UCSD-AML1 (cell line): ENCODE measurements at regions not wholly inside any gene's neighbourhood (a gene's known extent, or its start where the extent isn't known, plus 50 kb on each side); places are given as distances from the start of the nearest gene placed in this dataset.
"Not testable (repeated sequence)": the region's sequence is repeated elsewhere in the genome, so short reads cannot be mapped to it uniquely, and the experiment has no call there.

Source experiments
- DNase-seq: peaks from one replicate; lab custom pipeline; 2025; ENCODE audit not compliant: unreplicated experiment; lab: John Stamatoyannopoulos, UW

GRCh38 chr10:28986117-28986792, 302.6 kb upstream of the LYZL1 start:
- no peak for DNase-seq

DNA sequence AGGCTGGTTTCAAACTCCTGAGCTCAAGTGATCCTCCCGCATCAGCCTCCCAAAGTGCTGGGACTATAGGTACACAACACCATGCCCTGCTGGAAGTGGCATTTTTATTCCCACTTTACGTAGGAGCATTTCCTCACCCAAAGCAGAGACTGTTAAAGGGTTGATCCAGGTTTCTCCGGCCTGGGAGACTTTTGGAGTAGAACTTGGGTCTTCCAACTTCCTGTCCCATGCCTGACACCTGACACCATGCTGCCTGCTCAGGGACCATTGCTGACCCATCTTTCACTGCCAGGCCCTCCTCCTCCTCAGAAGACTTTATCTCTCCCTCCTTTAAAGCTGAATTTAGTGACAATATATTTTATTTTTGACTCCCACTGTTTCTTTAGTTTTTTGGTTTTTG, 302.0 kb upstream of the LYZL1 start:
- DNase-seq: no peak

DNA sequence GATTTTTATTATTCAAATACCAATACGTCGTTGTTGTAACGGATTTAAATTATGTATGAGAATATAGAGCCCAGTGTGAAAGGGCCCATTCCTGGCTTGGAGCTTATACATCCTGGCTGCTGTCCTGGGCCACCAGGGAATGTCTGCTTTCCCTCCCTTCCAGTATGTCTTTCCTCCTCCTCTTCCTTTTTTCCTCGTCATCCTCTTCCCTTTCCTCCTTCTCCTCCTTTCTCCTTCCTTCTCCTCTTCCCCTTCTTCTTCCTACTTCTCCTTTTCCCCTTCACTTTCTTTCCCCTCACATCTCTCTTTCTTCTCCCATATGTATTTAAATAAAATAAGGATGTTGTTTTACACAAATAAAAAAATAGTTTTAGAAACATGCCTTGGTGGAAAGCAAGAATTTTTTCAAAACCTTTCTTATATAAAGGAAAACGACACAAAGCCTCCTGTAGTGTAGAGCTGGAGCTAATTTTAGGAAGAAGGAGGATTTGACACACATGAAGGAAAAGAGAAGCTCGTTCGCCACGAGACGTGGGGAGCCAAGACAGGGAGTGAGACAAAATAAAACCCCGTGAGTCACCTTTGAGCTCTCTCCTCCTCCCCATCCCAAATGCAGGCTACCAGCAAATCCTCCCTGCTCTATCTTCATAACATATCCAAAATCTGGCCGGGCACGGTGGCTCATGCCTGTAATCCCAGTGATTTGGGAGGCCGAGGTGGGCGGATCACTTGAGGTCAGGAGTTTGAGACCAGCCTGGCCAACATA, 301.1 kb upstream of the LYZL1 start:
- DNase-seq: no peak

- DNase-seq: no peak
Measured at GRCh38 chr10:28988980-28989379, 299.9 kb upstream of the LYZL1 start.

DNA sequence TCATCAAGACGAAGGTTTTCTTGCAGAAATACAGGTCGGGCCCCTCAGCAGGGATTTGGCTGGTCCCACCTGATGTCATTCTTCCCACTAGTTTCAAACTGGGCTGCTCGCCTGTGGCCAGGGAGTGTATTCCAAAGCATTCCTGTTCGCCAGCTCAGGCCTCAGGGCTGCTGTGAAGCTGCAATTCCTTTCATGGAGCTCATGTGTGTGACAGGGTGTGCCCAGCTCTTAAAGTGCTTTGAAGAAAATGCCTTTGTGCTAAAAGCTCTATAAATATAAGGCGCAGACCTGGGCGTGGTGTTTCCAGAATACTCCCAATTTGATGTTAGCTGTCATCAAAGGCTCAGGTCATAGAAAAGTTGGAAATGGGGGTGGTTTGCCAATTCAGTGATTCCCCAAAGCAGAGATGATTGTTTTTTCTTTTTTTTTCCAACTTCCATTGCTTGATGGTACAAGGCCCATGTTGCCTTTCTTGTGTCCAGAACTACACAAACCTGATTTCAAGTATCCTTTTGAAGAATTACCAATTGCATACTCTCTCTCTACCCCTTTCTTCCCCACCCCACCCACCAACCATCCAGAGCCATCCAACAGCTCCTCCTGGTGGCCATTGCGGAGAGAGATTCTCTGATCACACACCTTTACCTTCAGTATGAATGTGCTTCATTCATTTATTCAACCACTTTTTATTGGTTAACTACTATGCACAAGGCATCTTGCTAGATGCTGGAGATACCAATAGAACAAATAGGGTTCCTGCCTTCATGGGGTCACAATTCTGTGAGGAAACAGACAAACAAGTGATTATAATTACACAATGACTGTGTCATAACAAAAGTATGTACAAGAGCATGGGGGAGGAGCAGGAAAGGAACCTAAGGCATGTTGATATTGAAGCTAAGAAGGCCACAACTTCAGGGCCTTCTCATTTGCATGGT, 297.3 kb upstream of the LYZL1 start:
- peak; percentile 46 for DNase-seq

GRCh38 chr10:28993056-28993455, 295.8 kb upstream of the LYZL1 start:
- no peak for DNase-seq

DNA sequence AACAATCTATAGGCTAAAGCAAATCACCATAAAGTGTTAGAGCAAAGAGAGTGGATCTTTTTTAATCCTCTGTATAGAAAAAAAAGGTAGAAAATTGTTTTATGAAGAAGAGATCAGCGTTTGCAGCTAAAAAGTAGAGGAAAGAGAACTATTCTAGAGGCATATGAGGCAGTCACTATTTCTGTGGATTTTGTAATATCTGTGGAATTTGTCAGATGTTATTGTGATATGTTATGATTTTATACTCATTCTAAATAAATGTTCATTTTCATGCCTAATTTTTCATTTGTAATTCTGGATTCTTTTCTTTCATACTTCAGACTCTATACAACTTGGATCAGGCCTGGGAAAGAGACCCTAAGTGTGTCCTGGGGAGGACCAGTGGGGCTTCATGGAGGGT, 295.0 kb upstream of the LYZL1 start:
- no peak for DNase-seq

GRCh38 chr10:28994802-28995201, 294.1 kb upstream of the LYZL1 start:
- not testable (repeated sequence) for DNase-seq

DNA sequence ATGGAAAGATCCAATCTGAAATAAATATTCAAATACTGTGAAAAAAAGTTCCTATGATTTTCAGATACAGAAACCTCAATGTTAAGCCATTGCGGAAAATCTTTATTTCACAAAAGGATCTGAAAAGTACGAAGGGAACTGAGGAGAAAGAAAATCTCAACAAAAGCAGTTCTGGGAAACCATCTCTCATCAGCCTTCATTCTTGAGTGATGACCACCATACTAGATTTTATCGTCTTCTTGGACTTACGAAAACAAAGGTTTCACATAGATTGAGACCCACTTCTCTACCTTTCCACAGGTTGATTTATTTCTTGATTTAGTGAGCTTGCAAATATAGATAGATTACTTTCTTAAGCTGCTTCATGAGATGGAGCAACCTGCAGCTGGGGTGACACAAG, 293.4 kb upstream of the LYZL1 start:
- no peak for DNase-seq

- DNase-seq: no peak
Measured at GRCh38 chr10:28996345-28996744, 292.5 kb upstream of the LYZL1 start.

DNA sequence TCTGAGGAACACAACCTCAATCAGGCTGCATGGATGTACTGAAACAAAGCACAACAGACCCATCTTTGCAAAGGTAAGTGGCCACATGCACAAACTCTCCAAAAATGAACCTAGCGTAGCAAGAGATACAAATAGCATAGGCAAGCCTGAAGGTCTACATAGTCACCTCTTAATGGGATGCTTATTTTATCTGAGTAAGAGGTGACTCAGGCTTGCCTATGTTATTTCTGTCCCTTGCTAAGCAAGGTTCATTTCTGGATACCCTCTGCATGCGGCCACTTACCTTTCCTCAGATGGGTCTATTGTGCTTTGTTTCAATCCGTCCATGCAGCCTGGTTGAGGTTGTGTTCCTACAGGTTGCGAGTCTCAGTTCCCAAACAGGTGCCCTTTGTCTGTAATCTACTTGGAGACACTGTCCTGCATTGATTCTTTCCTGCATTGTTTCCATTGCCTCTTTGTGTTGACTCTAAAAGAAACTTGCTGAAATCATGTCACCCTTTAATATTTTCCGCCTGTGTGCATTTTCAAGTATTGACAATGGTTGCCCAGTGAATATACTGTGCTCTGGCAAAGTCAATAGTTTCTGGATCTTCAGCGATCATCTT, 291.8 kb upstream of the LYZL1 start:
- DNase-seq: no peak

DNA sequence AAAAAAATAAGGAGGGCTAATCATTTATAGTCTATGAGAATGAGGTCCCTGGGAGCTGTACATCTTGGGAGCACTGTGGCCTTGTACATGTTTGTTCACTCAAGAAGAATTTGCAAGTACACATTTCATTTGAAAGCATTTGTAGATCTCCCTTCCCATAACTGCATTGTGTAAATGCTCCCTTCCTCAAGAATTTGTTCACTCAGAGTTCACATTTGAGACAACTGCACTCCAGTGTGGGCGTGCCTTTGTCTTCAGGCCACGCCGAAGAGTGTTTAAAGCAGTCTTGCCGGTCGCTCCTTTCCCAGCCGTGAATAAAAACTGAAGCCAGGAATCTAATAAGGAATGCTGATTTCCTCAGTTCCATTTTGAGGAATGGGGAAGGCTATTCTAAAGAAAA, 291.1 kb upstream of the LYZL1 start:
- DNase-seq: no peak

DNA sequence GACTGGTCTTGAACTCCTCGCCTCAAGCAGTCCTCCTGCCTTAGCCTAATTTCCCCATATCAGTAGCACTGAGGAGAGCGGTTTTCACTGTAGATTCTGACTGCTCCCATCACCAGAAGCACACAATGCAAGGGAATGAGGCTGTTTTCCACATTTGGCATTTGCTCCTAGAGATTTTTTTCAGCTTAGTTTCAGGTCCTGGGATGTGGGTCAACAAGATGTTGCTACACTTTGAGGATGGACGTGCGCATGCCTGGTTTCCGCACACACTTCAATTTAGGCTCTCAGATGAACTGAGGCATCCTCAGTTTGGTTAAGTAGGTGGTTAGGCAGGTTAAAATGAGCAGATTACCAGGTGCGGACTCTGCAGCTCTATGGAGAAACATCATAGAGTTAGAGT, 287.1 kb upstream of the LYZL1 start:
- DNase-seq: no peak

DNA sequence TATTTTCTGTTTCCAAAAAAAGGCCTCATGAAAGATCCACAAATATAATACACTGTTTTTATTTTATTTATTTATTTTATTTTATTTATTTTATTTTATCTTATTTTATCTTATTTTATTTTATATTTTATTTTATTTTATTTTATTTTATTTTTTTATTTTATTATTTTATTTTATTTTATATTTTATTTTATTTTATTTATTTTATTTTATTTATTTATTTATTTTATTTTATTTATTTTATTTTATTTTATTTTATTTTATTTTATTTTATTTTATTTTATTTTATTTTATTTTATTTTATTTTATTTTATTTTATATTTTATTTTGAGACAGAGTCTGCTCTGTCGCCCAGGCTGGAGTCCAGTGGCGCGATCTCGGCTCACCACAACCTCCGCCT, 285.9 kb upstream of the LYZL1 start:
- DNase-seq: not testable (repeated sequence)

- DNase-seq: no peak
Measured at GRCh38 chr10:29005988-29006387, 282.9 kb upstream of the LYZL1 start.

DNA sequence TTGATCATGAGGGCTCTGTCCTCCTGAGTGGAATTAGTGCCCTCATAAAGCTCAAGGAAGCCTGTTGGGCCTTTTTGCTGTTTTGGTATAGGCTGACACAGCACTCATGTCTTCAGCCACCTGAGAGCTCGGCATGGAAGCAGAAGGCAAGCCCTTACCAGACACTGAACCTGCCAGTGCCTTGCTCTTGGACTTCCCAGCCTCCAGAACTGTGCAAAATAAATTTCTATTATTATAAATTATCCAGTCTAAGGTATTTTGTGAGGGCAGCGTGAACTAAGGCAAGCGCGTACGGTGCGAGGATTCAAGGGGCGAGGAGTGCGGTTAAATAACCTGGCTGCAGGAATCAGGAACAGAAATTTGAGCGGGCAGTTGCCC, 281.5 kb upstream of the LYZL1 start:
- no peak for DNase-seq

GRCh38 chr10:29007748-29008610, 280.9 kb upstream of the LYZL1 start:
- DNase-seq: no peak

DNA sequence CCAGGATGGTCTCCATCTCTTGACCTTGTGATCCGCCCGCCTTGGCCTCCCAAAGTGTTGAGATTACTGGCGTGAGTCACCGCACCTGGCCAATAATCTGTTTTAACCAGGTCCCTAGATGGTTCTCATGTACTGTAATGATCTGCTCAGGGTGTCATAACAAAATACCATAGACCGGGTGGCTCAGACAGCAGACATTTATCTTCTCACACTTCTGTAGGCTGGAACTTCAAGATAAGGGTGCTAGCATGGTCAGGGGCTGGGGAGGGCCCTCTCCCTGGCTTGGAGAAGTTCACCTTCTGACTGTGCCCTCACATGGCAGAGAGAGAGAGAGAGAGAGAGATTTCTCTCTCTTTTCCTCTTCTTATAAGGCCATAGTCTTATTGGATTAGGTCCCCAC, 279.4 kb upstream of the LYZL1 start:
- DNase-seq: no peak

GRCh38 chr10:29011516-29011915, 277.4 kb upstream of the LYZL1 start:
- no peak for DNase-seq

DNA sequence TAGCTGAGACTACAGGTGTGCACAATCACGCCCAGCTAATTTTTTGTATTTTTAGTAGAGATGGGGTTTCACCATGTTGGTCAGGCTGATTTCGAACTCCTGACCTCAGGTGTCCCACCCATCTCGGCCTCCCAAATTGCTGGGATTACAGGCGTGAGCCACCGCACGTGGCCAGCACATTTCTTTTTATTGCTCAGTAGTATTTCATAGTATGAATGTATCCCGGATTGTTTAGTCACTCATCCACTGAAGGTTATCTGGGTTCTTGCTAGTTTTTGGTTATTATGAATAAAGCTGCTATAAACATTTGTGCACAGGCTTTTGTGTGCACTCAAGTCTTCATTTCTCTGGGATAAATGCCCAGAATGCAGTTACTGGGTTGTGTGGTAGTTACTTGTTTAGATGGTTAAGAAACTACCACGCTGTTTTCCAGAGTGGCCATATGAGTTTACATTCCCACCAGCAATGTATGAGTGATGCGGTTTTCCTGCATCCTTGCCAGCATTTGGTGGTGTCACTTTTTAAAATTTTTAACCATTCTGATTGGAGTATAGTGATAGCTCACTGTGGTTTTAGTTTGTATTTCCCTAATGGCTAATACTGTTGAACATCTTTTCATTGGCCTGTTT, 275.8 kb upstream of the LYZL1 start:
- no peak for DNase-seq
